HG03432 (cell line): ENCODE measurements at regions not wholly inside any gene's neighbourhood (a gene's known extent, or its start where the extent isn't known, plus 50 kb on each side); places are given as distances from the start of the nearest gene placed in this dataset.

ENCODE experiments used
- ATAC-seq: cut with Tn5 transposase; IDR thresholded peaks from one replicate; pipeline ENCODE4 v1.9.1; 2021; ENCODE audit warnings: mild to moderate bottlenecking, moderate library complexity; ENCODE audit not compliant: unreplicated experiment

DNA sequence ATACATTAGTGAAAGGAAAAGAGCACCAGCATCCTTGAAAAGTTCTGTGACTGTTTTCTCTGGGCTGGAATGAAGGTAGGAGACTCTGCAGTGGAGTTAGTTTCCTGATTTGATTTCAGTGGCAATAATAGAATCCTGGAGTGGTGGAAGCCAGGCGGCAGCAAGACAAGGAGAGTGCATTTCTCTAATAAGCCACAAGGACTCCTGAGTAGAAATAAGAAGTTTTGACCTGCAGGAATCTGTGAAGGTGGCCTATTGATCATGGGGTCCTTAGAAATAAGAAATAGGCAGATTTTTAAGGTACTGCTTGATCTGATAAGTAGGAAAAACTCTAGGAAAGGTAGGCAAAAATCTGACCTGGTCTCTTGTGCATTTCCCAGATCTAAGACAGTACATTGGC is 68.4 kb upstream of the ELOVL5 start:
- no peak for ATAC-seq

GRCh38 chr6:53413326-53413725 is 64.6 kb upstream of the ELOVL5 start:
- no peak for ATAC-seq

DNA sequence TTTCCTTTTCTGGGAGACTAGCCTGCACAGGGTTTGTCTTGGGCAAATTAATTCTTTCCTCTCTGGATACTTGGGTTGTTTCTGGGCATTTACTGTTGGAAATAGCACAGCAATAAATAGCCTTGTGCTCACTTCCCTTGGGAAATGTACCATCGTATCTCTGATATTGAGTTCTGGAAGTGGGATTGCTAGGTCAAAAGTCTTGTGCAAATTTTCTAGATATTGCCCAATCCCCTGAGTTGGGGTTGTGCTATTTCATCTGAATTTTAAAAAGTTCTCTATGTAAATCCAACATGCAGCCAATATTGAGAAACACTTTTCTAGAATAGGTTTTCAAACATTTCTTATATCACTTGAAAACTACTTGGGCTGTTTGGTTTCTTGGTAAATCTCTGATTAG is 64.0 kb upstream of the ELOVL5 start:
- ATAC-seq = no peak

- no peak for ATAC-seq
Observed at GRCh38 chr6:53412021-53412715, 63.4 kb upstream of the ELOVL5 start.

DNA sequence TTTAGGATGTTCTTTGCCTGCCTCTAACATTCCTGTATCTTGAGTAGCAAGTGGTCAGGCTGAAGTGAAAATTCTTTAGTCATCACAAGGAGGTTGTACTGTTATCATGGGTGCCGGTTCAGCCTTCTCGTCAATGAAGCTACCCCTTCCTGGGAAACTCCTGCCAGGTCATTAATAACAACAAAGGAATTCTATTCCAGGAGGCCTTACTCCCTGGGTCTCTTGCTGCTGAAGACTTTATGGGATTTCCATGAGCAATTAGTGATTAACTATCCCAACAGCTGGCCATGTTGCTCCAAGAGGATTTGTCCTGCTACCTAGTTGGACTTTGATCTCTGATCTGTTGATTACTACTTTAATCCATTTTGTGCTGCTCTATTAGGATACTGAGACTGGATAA is 62.7 kb upstream of the ELOVL5 start:
- no peak for ATAC-seq

GRCh38 chr6:53410508-53411258 is 61.9 kb upstream of the ELOVL5 start:
- ATAC-seq = peak; percentile 98

- no peak for ATAC-seq
Observed at GRCh38 chr6:53408826-53409225, 60.1 kb upstream of the ELOVL5 start.

GRCh38 chr6:53399027-53399344 is 50.2 kb upstream of the ELOVL5 start:
- ATAC-seq = no peak

- ATAC-seq = no peak
Observed at GRCh38 chr6:53398247-53399026, 49.7 kb upstream of the ELOVL5 start.
